ENCODE measurements at regions not wholly inside any gene's neighbourhood (a gene's known extent, or its start where the extent isn't known, plus 50 kb on each side); places are given as distances from the start of the nearest gene placed in this dataset.

- no peak for TF ChIP-seq REST (IDR thresholded peaks at IDR 0.05)
- no peak for TF ChIP-seq CTCF (IDR thresholded peaks at IDR 0.05; ENCODE audit: low read depth, low read length, missing input control)
- no peak for TF ChIP-seq TAF1 (conservative IDR thresholded peaks at IDR 0.05)
- no peak for TF ChIP-seq RAD21 (IDR thresholded peaks at IDR 0.05)
- TF ChIP-seq EGR1 (IDR thresholded peaks at IDR 0.05; ENCODE audit: low read depth in 2 of 2) = no peak
- no peak for TF ChIP-seq ZBTB33 (IDR thresholded peaks at IDR 0.05)
- no peak for TF ChIP-seq ATF3 (IDR thresholded peaks at IDR 0.05)
- TF ChIP-seq MAX (IDR thresholded peaks at IDR 0.05) = no peak
- TF ChIP-seq JUND (IDR thresholded peaks at IDR 0.05) = no peak
- no peak for TF ChIP-seq RXRA (IDR thresholded peaks at IDR 0.05)
- no peak for TF ChIP-seq YY1 (IDR thresholded peaks at IDR 0.05)
These were observed 252.8 kb downstream of the ALG10 start for GRCh38 chr12:34275129-34275528.
